ENCODE measurements at regions not wholly inside any gene's neighbourhood (a gene's known extent, or its start where the extent isn't known, plus 50 kb on each side); places are given as distances from the start of the nearest gene placed in this dataset.
"Not testable (repeated sequence)": the region's sequence is repeated elsewhere in the genome, so short reads cannot be mapped to it uniquely, and the experiment has no call there.

DNA sequence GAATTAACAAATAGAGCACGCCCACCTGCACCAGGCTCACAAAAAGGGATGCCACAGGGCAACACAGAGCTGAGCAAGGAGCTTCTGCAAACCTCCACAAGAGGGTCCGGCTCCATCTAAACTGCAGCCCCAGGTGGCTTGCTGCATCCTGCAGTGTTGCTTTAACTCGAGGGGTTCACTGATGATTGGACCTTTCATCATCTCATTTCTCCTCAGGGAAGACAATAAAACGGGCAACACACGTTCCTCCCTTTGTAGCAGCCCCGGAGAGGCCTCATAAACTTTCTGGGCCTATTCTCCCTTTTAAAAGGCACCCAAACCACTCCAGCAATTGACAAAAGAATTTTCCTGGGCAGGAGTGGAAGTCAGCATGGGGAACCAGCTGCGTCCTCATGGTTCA, 161.5 kb upstream of the CDH4 start:
- DNase-seq (ENCODE audit: low read depth, low spot score), result no peak
- TF ChIP-seq, protein P1, sequence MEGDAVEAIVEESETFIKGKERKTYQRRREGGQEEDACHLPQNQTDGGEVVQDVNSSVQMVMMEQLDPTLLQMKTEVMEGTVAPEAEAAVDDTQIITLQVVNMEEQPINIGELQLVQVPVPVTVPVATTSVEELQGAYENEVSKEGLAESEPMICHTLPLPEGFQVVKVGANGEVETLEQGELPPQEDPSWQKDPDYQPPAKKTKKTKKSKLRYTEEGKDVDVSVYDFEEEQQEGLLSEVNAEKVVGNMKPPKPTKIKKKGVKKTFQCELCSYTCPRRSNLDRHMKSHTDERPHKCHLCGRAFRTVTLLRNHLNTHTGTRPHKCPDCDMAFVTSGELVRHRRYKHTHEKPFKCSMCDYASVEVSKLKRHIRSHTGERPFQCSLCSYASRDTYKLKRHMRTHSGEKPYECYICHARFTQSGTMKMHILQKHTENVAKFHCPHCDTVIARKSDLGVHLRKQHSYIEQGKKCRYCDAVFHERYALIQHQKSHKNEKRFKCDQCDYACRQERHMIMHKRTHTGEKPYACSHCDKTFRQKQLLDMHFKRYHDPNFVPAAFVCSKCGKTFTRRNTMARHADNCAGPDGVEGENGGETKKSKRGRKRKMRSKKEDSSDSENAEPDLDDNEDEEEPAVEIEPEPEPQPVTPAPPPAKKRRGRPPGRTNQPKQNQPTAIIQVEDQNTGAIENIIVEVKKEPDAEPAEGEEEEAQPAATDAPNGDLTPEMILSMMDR (conservative IDR thresholded peaks at IDR 0.05), result no peak
- Mint-ChIP-seq H3K4me3 (no peak overlapping the region), H3K9me3 (peaks cover 9% of the 10 kb centered on the region), H3K4me1 (peaks cover 31% of the 10 kb centered on the region), H3K27ac (ENCODE audit: unreplicated experiment) (no peak overlapping the region), H3K36me3 (ENCODE audit: low read depth) (peaks cover 8% of the 10 kb centered on the region), H3K27me3 (ENCODE audit: low read depth) (peaks cover 38% of the 10 kb centered on the region)

DNA sequence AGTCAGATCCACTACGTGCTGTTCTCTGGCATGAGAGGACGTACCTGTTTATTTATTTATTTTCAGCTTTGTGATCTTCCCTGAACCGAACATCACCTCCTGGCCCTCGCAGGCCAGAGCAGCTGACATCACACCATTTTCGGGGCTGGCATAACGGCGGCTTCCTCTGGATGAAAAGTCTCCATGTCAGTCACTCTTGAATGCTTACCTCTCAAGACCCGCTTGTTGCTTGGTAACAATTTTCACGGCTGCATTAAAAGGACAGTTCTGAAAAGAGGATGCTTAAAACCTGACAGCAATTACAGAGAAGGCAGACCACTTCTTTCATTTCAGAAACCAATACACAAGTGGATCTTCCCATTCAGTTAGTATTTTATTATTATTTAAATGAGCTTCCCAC, 159.8 kb upstream of the CDH4 start:
- H3K27me3 Mint-ChIP-seq (ENCODE audit: low read depth), result peaks cover 32% of the 10 kb centered on the region
- peak overlapping the region; percentile 39 for H3K4me3 Mint-ChIP-seq
- peaks cover 13% of the 10 kb centered on the region for H3K36me3 Mint-ChIP-seq (ENCODE audit: low read depth)
- peaks cover 31% of the 10 kb centered on the region for H3K4me1 Mint-ChIP-seq
- TF ChIP-seq, protein P1 (conservative IDR thresholded peaks at IDR 0.05), result no peak
- no peak overlapping the region for H3K27ac Mint-ChIP-seq (ENCODE audit: unreplicated experiment)
- H3K9me3 Mint-ChIP-seq, result peaks cover 18% of the 10 kb centered on the region
- DNase-seq (ENCODE audit: low read depth, low spot score), result peak; percentile 2

DNA sequence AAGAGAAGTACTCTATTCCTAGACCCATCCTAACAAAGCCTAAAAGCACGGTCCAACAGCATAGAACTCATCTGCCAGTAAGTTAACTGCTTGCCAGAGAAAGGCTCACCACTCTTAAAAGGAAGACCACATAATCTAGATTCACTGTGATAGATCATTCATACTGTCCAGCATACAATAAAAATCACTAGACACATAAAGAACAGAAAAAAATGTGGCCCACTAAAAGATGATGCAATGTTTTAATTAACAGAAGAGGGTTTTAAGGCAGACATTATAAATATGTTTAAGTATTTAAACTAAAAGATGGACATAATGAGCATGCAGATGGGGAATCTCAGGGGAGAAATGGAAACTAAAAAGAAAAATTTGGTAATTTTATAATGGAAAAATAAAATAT, 157.5 kb upstream of the CDH4 start:
- peaks cover 24% of the 10 kb centered on the region for H3K27me3 Mint-ChIP-seq (ENCODE audit: low read depth)
- H3K4me3 Mint-ChIP-seq, result no peak overlapping the region
- H3K9me3 Mint-ChIP-seq, result peaks cover 18% of the 10 kb centered on the region

DNA sequence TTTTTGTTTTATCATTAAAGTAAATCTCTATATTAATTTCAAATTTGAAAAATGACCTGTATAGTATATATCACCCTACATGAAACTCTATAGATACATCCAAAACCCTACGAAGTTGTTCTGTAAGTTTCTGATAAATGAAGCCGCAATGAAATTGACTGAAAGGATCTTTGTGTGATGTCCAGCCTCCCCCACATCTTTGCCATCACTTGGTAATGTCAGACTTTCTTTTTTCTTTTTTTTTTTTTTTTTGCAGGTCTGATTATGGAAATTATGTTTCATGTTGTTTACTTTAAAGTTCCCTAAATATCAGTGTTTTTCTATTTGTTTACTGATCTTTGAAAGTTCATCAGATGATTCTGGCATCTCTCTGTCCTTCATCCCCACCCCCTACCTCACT, 155.6 kb upstream of the CDH4 start:
- H3K4me3 Mint-ChIP-seq, result no peak overlapping the region

More for the DNA sequence above, 157.5 kb upstream of the CDH4 start:
- TF ChIP-seq, protein P1 (conservative IDR thresholded peaks at IDR 0.05), result no peak
- no peak overlapping the region for H3K27ac Mint-ChIP-seq (ENCODE audit: unreplicated experiment)
- peaks cover 31% of the 10 kb centered on the region for H3K4me1 Mint-ChIP-seq
- no peak for DNase-seq (ENCODE audit: low read depth, low spot score)
- peaks cover 13% of the 10 kb centered on the region for H3K36me3 Mint-ChIP-seq (ENCODE audit: low read depth)

DNA sequence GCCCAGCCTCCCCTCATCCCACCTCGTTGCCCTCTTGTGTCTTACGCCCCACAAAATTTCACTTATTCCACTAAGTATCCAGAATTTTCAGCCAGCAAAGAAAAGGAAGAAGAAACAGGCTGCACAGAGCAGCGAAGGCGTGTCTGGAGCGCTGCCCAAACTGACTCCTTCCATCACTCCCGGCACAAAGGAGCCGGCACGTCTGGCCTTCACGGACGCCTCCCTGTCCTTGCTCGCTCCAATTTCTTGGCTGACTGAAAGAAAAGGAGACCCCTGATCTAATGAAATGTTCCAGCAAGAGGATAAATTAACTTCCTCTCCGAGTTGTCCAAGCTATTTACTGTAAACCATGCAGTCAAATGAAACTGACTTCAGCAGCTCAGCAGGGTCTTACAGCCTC, 152.3 kb upstream of the CDH4 start:
- Mint-ChIP-seq H3K27me3 (ENCODE audit: low read depth) (peaks cover 39% of the 10 kb centered on the region), H3K4me3 (no peak overlapping the region), H3K27ac (ENCODE audit: unreplicated experiment) (no peak overlapping the region), H3K36me3 (ENCODE audit: low read depth) (peaks cover 9% of the 10 kb centered on the region), H3K9me3 (peaks cover 14% of the 10 kb centered on the region), H3K4me1 (no peaks in the 10 kb centered on the region)
- DNase-seq (ENCODE audit: low read depth, low spot score), result no peak
- TF ChIP-seq, protein P1 (conservative IDR thresholded peaks at IDR 0.05), result no peak

More for the DNA sequence above, 155.6 kb upstream of the CDH4 start:
- H3K27me3 Mint-ChIP-seq (ENCODE audit: low read depth), result peaks cover 30% of the 10 kb centered on the region
- H3K27ac Mint-ChIP-seq (ENCODE audit: unreplicated experiment), result no peak overlapping the region
- peaks cover 11% of the 10 kb centered on the region for H3K36me3 Mint-ChIP-seq (ENCODE audit: low read depth)
- TF ChIP-seq, protein P1 (conservative IDR thresholded peaks at IDR 0.05), result no peak
- H3K9me3 Mint-ChIP-seq, result peaks cover 14% of the 10 kb centered on the region
- H3K4me1 Mint-ChIP-seq, result peaks cover 23% of the 10 kb centered on the region
- DNase-seq (ENCODE audit: low read depth, low spot score), result no peak

DNA sequence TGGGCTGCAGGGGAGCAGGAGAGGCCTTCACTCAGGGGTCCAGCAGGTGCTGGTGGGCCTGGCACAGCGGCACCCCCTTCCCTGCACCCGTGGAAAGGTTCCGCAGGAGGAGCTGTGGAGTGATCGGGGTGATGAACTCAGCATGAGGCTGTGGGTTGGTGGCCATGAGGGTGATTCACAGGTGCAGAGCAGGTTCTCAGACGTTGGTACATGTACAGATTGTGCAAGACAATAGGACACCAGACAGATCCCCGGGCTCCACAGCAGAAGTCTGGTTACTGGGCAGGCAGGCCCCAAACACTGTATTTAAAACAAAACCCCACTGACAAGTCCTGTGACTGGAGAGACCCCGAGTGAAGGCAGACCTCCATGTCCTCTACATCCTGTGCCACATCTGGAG, 151.6 kb upstream of the CDH4 start:
- TF ChIP-seq, protein P1 (conservative IDR thresholded peaks at IDR 0.05), result no peak
- H3K4me3 Mint-ChIP-seq, result no peak overlapping the region
- H3K27ac Mint-ChIP-seq (ENCODE audit: unreplicated experiment), result no peak overlapping the region
- peaks cover 11% of the 10 kb centered on the region for H3K9me3 Mint-ChIP-seq
- no peak for DNase-seq (ENCODE audit: low read depth, low spot score)
- H3K36me3 Mint-ChIP-seq (ENCODE audit: low read depth), result peaks cover 5% of the 10 kb centered on the region
- no peaks in the 10 kb centered on the region for H3K4me1 Mint-ChIP-seq
- peaks cover 35% of the 10 kb centered on the region for H3K27me3 Mint-ChIP-seq (ENCODE audit: low read depth)

DNA sequence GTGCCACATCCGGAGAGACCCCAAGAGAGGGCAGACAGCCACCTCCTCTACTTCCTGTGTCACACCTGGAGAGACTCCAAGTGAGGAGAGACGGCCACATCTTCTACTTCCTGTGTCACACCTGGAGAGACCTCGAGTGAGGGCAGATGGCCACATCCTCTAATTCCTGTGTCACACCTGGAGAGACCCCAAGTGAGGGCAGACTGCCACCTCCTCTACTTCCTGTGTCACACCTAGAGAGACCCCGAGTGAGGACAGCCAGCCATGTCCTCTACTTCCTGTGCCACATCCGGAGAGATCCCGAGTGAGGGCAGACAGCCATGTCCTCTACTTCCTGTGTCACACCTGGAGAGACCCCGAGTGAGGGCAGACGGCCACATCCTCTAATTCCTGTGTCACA, 150.7 kb upstream of the CDH4 start:
- not testable (repeated sequence) for H3K27ac Mint-ChIP-seq (ENCODE audit: unreplicated experiment)
- H3K27me3 Mint-ChIP-seq (ENCODE audit: low read depth), result peaks cover 34% of the 10 kb centered on the region

More for the DNA sequence above, 150.7 kb upstream of the CDH4 start:
- not testable (repeated sequence) for H3K4me1 Mint-ChIP-seq; H3K4me3 Mint-ChIP-seq; DNase-seq (ENCODE audit: low read depth, low spot score); H3K36me3 Mint-ChIP-seq (ENCODE audit: low read depth); H3K9me3 Mint-ChIP-seq

All from neural crest cell (in vitro differentiated cells).